Fibroblast of skin of left biceps (primary cell): ENCODE measurements at regions not wholly inside any gene's neighbourhood (a gene's known extent, or its start where the extent isn't known, plus 50 kb on each side); places are given as distances from the start of the nearest gene placed in this dataset.
"Not testable (repeated sequence)": the region's sequence is repeated elsewhere in the genome, so short reads cannot be mapped to it uniquely, and the experiment has no call there.

Source experiments
- DNase-seq, 2 experiments: peaks; one replicate each; pipeline ENCODE4 v3.0.0-alpha.2; 2013; ENCODE audit warnings: low read depth in 2 of 2

DNA sequence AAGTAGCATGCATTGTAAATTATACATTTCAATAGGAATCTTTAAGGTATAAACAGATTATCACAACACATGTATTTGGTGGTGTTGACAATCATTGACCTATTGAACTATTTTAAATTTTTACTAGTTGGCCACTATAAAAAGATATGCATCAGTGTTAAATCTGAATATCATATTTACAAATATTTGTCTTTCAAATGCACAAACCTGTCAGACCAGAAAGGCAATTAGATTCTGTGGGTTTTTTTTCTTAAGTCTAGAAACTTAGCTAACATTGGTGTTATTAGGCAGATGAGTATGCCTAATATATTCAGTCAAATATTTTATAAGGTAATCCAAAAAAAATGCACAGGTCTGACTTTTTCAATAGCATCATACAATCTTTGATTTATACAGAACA, 241.4 kb upstream of the DGKB start:
- no peak for DNase-seq

GRCh38 chr7:15143121-15143520, 240.6 kb upstream of the DGKB start:
- no peak for DNase-seq

- no peak for DNase-seq
Measured at GRCh38 chr7:15140431-15140830, 237.9 kb upstream of the DGKB start.

- no peak for DNase-seq
Measured at GRCh38 chr7:15131661-15132060, 229.1 kb upstream of the DGKB start.

DNA sequence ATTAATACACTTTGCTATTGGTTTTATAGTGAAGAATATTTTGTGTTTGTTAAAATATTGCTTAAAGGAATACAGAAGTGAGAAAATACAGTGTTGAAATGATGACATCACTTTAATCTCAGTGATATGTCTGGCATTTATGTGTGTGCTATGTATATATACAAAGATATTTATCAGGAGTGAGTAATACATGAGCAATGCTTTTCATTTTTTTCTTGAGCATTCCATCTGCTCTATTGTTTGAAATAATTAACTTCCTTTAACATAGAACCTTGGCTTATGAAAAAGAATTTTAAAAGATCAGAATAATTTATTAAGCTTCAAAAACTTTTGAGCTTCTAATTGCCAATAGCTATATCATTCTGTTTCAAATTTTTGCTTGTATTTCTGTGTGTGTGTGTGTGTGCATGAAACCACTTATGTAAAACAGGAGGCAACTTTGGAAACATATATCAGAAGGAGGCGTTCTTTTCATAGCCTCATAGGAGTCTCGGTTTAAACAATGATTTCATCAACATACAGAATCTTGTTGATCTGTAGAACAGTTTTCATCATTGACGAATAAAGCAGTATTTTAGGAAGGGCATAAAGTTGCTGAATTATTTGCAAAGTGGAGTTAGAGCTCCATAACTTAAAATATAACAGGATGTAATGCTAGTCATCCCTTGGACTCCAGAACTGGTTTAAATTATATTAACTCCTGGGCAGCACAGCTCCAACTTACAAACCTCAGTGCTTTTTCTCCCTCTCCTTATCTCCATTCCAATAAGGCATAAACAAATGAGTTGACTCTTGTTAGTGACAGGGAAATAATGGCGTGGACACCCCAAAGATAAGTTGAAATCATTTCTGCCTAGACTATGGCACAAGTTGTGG, 228.4 kb upstream of the DGKB start:
- DNase-seq, result peak; percentile 53 to 67

- no peak for DNase-seq
Measured at GRCh38 chr7:15128716-15129115, 226.2 kb upstream of the DGKB start.

DNA sequence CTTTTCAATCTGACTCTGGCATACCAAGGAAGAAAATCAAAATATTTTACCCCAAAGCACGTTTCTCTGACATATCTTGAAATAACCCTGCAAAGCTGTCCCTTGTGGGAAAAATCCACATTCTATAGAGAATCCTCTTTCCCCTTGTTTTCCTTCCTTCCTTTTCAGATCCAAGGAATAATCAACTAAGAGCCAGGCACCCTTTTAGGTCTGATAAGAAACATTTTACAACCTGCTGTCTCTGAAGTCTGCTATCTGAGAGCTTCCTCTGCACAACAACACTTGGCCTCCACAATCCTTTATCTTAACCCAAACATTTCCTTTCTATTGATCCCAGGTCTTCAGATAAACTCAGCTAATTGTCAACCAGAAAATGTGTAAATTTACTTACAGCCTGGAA, 224.1 kb upstream of the DGKB start:
- not testable (repeated sequence) for DNase-seq

DNA sequence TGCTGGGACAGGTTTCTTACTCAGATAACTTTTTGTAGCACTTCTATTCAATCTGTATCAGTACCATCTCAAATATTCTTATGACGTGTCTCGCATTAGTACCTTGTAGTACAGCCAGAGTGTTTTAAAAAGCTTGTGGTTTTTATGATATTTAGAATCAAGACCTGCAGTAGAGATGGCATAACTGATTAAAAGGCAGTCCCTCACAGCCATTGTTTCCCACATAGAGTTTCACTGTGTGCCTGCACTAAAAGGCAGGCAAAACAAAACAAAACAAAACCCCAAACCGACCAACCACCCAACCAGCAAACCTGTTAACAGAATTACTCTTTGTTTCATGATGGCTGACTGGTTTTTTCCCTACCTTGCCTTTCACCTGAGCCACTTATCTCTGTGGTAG, 221.3 kb upstream of the DGKB start:
- no peak for DNase-seq

DNA sequence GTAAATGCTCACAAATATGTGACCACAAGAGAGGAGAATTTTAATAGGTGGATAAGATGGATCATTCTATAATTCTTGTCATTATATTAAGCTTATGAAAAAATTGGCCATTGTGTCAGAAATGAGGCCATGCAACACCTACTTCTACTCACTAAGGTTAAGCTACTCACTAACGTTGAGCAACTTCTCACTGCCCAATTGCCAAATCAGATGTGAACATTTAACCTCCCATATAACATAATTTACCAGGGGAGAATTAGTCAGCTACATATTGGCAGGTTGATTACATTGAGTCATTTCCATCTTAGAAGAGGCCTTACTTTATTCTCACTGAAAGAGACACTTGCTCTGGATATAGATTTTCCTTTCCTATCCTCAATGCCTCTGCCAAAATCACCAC, 211.2 kb upstream of the DGKB start:
- no peak for DNase-seq

DNA sequence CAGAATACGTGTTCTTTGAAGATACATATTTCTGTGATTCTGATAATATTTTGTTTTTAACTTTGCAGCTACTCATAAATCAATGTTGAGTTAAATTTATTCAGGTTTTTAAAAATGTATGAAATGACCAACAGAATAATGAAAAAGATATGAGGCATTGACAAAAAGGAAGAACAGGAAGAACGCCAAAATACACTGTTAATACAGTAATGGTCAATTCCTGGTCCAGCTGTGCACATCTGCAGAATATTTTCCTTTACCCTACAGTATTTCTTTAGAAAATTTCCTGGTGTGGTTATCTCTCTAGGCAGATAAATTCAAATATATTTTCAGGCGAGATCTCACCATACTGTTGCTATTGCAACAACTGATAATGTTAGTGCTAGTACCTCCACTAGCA, 203.2 kb upstream of the DGKB start:
- DNase-seq, result no peak

- no peak for DNase-seq
Measured at GRCh38 chr7:15104411-15105092, 202.0 kb upstream of the DGKB start.

- no peak for DNase-seq
Measured at GRCh38 chr7:15099074-15099473, 196.5 kb upstream of the DGKB start.

GRCh38 chr7:15096853-15097252, 194.3 kb upstream of the DGKB start:
- DNase-seq, result no peak

GRCh38 chr7:15094989-15095388, 192.4 kb upstream of the DGKB start:
- DNase-seq, result no peak

GRCh38 chr7:15087771-15088170, 185.2 kb upstream of the DGKB start:
- DNase-seq, result no peak

GRCh38 chr7:15086862-15087261, 184.3 kb upstream of the DGKB start:
- DNase-seq, result no peak

DNA sequence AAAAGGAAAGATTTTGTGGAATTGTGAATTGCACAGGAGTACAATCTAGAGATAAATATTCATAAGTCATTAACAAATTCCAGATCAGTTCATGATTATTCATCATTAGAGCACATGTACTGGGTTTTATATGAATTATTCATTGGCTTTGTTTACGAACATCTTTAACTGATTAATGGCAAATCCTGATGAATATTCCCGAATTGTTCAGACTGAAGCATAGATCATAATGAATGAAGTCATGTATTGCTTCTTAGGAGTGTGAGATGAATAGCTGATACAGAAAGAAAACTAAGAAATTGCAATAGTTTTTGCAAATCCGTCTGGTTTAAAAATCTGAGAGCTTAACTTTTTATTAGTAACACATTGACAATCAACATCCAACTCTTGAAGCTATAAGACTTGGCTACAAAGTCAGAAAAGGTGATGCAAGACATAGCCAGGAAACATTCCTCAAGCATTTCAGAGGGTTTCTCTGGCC, 183.6 kb upstream of the DGKB start:
- peak; percentile 82 for DNase-seq

DNA sequence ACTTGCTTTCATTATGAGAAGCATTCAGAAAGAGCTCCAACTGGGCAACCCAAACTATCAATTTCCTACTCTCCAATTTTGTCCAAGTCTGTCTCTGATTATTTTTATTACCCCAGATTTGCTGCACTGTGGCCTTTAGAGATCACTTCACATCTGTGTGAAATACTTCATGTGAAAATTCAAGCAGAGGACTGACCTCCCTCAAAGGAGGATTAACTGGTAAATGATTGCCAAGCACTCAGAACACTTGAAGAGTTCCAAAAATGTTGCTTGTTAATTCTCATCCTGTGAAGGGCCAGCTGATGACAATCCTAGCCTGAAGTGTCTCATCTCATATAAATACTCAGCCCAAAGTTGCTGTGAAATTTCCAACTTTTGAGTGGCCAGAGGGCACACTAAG, 182.8 kb upstream of the DGKB start:
- peak; percentile 37 to 54 for DNase-seq

DNA sequence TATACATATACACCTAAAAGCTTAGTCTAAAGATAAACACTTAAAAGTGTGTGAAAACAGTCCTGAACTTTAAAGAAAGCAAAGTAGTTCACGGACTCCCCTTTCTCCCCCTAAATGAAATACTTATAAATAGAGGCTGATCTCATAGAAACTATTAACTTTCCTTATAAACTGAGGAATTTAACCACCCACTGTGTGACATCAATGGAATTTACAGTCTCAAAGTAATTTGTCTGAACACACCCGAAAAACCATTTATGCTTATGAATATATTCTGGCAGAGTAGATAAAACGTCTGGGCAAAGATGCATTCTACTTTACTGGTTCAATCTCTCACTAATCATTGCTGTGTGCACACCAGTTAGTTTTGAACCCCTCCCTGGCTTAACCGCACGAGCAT, 181.8 kb upstream of the DGKB start:
- DNase-seq, result no peak

DNA sequence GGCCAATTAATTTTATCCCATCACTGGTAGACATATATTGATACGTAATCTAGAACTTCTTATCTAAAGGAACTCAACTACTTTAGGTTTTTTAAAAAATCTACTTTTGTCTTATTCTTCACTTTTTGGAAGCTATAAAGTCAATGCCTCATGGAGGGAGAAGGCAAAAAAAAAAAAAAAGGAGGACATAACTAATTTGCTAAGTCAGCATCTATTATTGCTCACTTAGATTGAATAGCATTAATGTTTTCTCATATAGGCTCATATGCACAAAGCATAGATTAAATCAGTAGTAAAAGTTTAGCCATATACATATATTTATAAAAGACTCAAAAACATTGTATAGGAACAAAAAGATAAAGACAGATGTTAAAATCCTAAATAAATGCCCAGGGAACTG, 179.3 kb upstream of the DGKB start:
- DNase-seq, result no peak

DNA sequence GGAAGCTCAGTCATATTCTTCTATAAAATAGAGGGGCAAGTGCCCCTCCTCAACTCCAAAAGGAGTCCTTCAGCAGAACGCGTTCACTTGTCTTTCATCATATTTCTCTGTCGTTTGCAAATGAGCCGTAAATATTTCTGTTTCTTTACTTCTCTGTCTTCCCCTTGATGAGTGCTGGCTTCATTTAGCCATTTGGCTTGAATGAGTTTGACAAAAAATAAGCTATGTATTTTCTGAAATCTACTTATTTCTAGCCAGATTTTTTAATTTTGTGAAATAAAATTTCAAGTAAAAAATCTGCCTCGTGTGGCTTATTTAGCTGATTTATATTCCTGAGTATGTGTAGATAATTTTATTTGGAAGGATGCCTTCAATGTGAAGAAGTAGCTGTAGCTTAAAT, 170.8 kb upstream of the DGKB start:
- no peak for DNase-seq

DNA sequence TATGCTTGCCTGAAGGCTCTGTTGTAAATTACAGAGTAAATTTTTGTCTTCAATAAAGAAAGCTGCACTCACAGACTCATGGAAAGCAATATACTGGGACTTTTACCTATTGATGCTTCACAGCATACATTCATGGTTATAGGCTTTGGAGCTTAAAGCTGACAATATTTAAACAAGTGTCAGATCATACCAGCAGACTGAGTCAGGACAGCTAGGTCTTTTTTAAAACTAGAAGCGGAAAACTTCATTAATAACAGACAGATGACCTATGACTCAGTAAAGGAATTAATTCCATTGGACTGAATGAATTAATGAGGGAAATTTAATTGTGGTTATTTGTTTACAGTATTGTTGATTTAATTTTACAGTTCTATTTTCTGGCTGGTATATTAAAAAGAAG, 165.8 kb upstream of the DGKB start:
- DNase-seq, result no peak

DNA sequence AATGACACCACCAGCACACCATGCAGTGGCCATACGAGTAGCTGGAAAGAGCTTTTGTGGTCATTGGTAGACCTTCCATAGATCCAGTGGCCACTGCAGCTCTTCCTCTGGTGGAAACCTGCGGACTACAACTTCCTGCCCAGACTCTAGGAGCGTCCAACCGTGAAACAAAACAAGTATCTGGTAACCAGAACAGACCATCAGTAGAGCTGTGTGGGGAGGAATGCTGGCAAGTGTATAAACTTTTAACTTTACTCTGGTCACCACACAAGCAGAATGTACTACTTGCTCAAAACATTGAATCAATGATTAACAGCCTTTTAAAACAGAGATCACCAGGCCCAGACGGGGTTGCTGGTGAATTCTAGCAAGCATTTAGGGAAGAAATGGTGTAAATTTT, 154.7 kb upstream of the DGKB start:
- no peak for DNase-seq
